Mesendoderm (in vitro differentiated cells): ENCODE measurements at regions not wholly inside any gene's neighbourhood (a gene's known extent, or its start where the extent isn't known, plus 50 kb on each side); places are given as distances from the start of the nearest gene placed in this dataset.

Source experiments
- DNase-seq: peaks from one replicate; pipeline ENCODE4 v3.0.0; 2013
- H2AK5ac ChIP-seq: 2 replicates; pipeline ENCODE4 v1.6.1; 2013; ENCODE audit warnings: low read length, inconsistent platforms
- H2BK120ac ChIP-seq: 2 replicates; pipeline ENCODE4 v1.6.1; 2013; ENCODE audit warnings: low read depth, mild to moderate bottlenecking, low read length, moderate library complexity, mixed read lengths
- H2BK15ac ChIP-seq: replicated peaks from 2 replicates; pipeline ENCODE4 v1.6.1; 2013; ENCODE audit warnings: low read depth, mild to moderate bottlenecking, moderate library complexity
- H2BK5ac ChIP-seq: 2 replicates; pipeline ENCODE4 v1.6.1; 2013; ENCODE audit warnings: low read length, inconsistent platforms
- H3K18ac ChIP-seq: 2 replicates; pipeline ENCODE4 v1.6.1; 2013; ENCODE audit warnings: mild to moderate bottlenecking, low read length, mixed read lengths
- H3K23ac ChIP-seq: one replicate; pipeline ENCODE4 v1.6.1; 2013; ENCODE audit warnings: low read length
- H3K27ac ChIP-seq: 2 replicates; pipeline ENCODE4 v1.5.1; 2013; ENCODE audit warnings: low read depth, mild to moderate bottlenecking, inconsistent platforms, low read length, moderate library complexity
- H3K27me3 ChIP-seq: 2 replicates; pipeline ENCODE4 v1.6.1; 2013; ENCODE audit warnings: low read length, control low read depth, mild to moderate bottlenecking, inconsistent platforms; ENCODE audit not compliant: insufficient read depth, poor library complexity
- H3K36me3 ChIP-seq: 2 replicates; pipeline ENCODE4 v1.6.1; 2013; ENCODE audit warnings: low read length, inconsistent platforms; ENCODE audit not compliant: control insufficient read depth, insufficient read depth
- H3K4ac ChIP-seq: one replicate; pipeline ENCODE4 v1.6.1; 2013; ENCODE audit warnings: low read depth, mild to moderate bottlenecking, low read length, moderate library complexity
- H3K4me1 ChIP-seq: 2 replicates; pipeline ENCODE4 v1.6.1; 2013; ENCODE audit warnings: low read depth, low read length, inconsistent platforms; ENCODE audit not compliant: control insufficient read depth
- H3K4me2 ChIP-seq: 2 replicates; pipeline ENCODE4 v1.6.1; 2013; ENCODE audit warnings: low read length
- H3K4me3 ChIP-seq: 2 replicates; pipeline ENCODE4 v1.5.1; 2013; ENCODE audit warnings: mild to moderate bottlenecking, low read length
- H3K56ac ChIP-seq: one replicate; pipeline ENCODE4 v1.6.1; 2013; ENCODE audit warnings: low read length
- H3K79me1 ChIP-seq: 2 replicates; pipeline ENCODE4 v1.6.1; 2013; ENCODE audit warnings: low read length, inconsistent platforms
- H3K79me2 ChIP-seq: 2 replicates; pipeline ENCODE4 v1.6.1; 2013; ENCODE audit warnings: mild to moderate bottlenecking, low read length; ENCODE audit not compliant: control insufficient read depth, insufficient read depth
- H3K9ac ChIP-seq: 2 replicates; pipeline ENCODE4 v1.6.1; 2013; ENCODE audit warnings: low read length, inconsistent platforms
- H4K5ac ChIP-seq: one replicate; pipeline ENCODE4 v1.6.1; 2013; ENCODE audit warnings: low read length
- H4K8ac ChIP-seq: one replicate; pipeline ENCODE4 v1.6.1; 2013; ENCODE audit warnings: low read depth, mild to moderate bottlenecking, control low read depth, low read length, moderate library complexity
- WGBS: extraction: QIAGEN DNeasy Blood & Tissue Kit; methylation state at CpG from one replicate; pipeline ENCODE4 v1.1.7; 2013; ENCODE audit warnings: low lambda C conversion rate, missing lambda C conversion rate; ENCODE audit not compliant: insufficient coverage; ENCODE audit errors: extremely low coverage; 5-methylcytosine and 5-hydroxymethylcytosine counted together

DNA sequence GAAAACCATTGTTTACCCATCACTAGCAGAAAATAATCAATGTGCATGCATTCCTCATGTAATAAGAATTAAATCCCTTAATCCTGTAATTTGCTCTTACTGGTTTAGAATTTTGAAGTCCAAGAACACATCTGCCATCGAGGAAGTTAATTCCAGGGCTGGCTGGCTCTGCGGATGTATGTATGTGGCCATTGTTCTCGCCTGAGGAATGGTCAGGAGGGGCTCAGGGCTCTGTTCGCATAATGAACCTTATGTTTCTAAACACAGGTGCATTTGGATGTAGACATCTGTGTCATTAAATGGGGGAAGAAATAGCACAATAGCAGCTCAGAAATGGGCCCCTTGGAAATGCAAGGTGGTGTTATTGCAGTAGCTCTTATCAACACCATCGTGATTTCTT, 148.6 kb upstream of the GAS1 start:
- no CpG with 5 or more reads among the region's 5 CpGs for WGBS

DNA sequence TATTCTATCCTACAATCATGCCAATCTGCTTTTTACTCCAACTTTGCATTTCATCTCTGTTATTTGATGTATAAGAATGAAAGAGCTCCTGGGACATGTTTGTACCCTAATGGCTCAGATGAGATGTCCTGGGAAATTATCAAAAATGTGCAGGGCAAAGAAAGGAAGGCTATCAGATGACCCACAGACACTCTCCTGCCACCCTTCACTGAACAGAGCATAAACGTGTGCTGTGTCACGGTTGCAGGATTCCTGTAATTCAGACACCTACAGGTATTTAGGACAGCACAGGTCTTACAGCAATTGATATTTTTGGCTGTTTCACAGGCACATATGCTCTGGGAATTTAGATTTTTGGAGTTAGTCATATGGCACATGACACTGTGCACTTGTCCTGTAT, 149.2 kb upstream of the GAS1 start:
- H3K79me1 ChIP-seq: no peaks in the 10 kb centered on the region
- no peaks in the 10 kb centered on the region for H3K27me3 ChIP-seq
- no peak for DNase-seq
- H3K27ac ChIP-seq: no peak overlapping the region
- no peaks in the 10 kb centered on the region for H3K4me1 ChIP-seq
- no peaks in the 10 kb centered on the region for H3K79me2 ChIP-seq
- no CpG with 5 or more reads among the region's 2 CpGs for WGBS
- no peak overlapping the region for H3K4me3 ChIP-seq
- H3K23ac ChIP-seq: no peak overlapping the region
- H2BK120ac ChIP-seq: no peak overlapping the region
- H3K4ac ChIP-seq: no peak overlapping the region
- H2BK15ac ChIP-seq: no peak overlapping the region
- H2BK5ac ChIP-seq: no peak overlapping the region
- no peak overlapping the region for H2AK5ac ChIP-seq
- H4K8ac ChIP-seq: no peak overlapping the region
- H3K4me2 ChIP-seq: no peak overlapping the region
- no peak overlapping the region for H3K56ac ChIP-seq
- H3K36me3 ChIP-seq: no peaks in the 10 kb centered on the region
- H4K5ac ChIP-seq: no peak overlapping the region
- H3K18ac ChIP-seq: no peak overlapping the region
- H3K9ac ChIP-seq: no peak overlapping the region

More for the DNA sequence above, 148.6 kb upstream of the GAS1 start:
- Histone ChIP-seq H3K4me3 (no peak overlapping the region), H3K27me3 (no peaks in the 10 kb centered on the region), H3K4me2 (no peak overlapping the region), H2AK5ac (no peak overlapping the region), H3K27ac (no peak overlapping the region), H2BK5ac (no peak overlapping the region), H3K4ac (no peak overlapping the region), H4K5ac (no peak overlapping the region), H3K36me3 (no peaks in the 10 kb centered on the region), H3K4me1 (no peaks in the 10 kb centered on the region), H3K23ac (no peak overlapping the region), H2BK120ac (no peak overlapping the region), H3K79me2 (no peaks in the 10 kb centered on the region), H3K56ac (no peak overlapping the region), H3K18ac (no peak overlapping the region), H3K9ac (no peak overlapping the region), H3K79me1 (no peaks in the 10 kb centered on the region), H4K8ac (no peak overlapping the region), H2BK15ac (no peak overlapping the region)
- DNase-seq: no peak

DNA sequence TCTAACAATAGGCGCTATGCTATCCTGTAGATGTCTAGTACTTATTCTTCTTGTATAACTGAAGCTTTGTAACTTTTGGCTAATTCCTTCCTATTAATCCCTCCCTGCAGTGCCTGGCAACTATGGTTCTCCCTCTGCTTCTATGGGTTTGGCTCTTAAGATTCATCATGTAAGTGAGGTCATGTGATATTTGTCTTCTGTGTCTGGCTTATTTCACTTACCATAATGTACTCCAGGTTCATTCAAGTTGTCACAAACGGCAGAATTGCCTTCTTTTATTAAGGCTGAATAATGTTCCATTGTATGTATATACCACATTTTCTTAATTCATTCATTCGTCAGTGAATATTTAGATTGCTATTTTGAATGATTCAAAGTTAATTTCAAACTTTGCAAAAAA, 149.9 kb upstream of the GAS1 start:
- H3K18ac ChIP-seq: no peak overlapping the region
- H3K36me3 ChIP-seq: no peaks in the 10 kb centered on the region
- H4K5ac ChIP-seq: no peak overlapping the region
- no peaks in the 10 kb centered on the region for H3K79me2 ChIP-seq
- no peak overlapping the region for H3K9ac ChIP-seq
- H3K4me1 ChIP-seq: no peaks in the 10 kb centered on the region
- H3K4ac ChIP-seq: no peak overlapping the region
- no peak overlapping the region for H2BK15ac ChIP-seq
- no peak overlapping the region for H2AK5ac ChIP-seq
- H3K27me3 ChIP-seq: no peaks in the 10 kb centered on the region
- no peak overlapping the region for H3K4me3 ChIP-seq
- no peak overlapping the region for H3K23ac ChIP-seq
- H4K8ac ChIP-seq: no peak overlapping the region
- H3K79me1 ChIP-seq: no peaks in the 10 kb centered on the region
- H3K56ac ChIP-seq: no peak overlapping the region
- DNase-seq: no peak
- H3K4me2 ChIP-seq: no peak overlapping the region
- no peak overlapping the region for H2BK5ac ChIP-seq
- H3K27ac ChIP-seq: no peak overlapping the region
- no CpG with 5 or more reads among the region's 3 CpGs for WGBS
- no peak overlapping the region for H2BK120ac ChIP-seq

DNA sequence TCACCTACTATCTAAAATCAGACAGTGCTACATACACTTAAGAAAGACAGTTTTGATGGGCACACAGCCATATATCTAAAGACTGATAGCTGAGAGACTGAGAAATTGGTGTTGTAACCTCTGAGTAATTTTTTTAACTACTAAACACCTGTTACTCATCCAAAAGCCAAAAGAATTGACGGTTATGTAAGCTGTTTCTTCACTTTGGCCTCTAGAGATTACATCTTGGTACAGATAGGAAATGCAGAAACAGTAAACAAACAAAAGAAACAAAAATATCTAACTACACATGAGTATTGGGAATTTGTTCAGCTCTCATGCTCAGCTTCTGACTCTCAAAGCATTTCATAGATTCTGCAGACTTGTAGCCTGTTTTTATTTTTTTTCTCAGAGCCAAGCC, 152.1 kb upstream of the GAS1 start:
- Histone ChIP-seq H4K5ac (no peak overlapping the region), H3K79me1 (no peaks in the 10 kb centered on the region), H3K27me3 (no peaks in the 10 kb centered on the region), H3K79me2 (no peaks in the 10 kb centered on the region), H2AK5ac (no peak overlapping the region), H3K23ac (no peak overlapping the region), H3K4me1 (no peaks in the 10 kb centered on the region), H4K8ac (no peak overlapping the region), H3K4me2 (no peak overlapping the region), H3K9ac (no peak overlapping the region), H3K27ac (no peak overlapping the region), H3K4me3 (no peak overlapping the region), H3K36me3 (no peaks in the 10 kb centered on the region), H2BK5ac (no peak overlapping the region), H3K18ac (no peak overlapping the region), H3K56ac (no peak overlapping the region), H2BK15ac (no peak overlapping the region), H2BK120ac (no peak overlapping the region), H3K4ac (no peak overlapping the region)
- no peak for DNase-seq
- no CpG with 5 or more reads among the region's 1 CpG for WGBS

DNA sequence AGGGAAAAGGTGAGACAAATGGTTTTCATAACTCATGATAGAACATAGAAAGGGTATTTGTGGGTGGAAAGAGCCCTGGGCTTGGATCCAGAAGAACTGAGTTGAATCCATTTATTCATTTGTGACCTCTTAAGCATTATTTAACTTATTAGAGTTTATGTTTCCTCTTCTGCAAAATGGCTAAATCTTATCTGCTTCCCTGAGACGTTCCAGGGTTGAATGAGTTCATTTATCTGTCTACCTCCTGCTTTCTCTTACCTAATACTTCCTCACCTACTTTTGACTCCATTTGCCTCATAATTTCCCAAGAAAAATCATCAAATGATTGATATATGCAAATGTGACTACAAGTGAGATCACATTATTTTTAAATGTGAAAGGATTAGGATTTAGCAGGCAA, 152.7 kb upstream of the GAS1 start:
- Histone ChIP-seq H4K5ac (no peak overlapping the region), H3K4me2 (no peak overlapping the region), H3K79me1 (no peaks in the 10 kb centered on the region), H3K9ac (no peak overlapping the region), H4K8ac (no peak overlapping the region), H3K79me2 (no peaks in the 10 kb centered on the region), H3K23ac (no peak overlapping the region), H3K4me3 (no peak overlapping the region), H3K4ac (no peak overlapping the region), H2BK120ac (no peak overlapping the region), H3K56ac (no peak overlapping the region), H3K4me1 (no peaks in the 10 kb centered on the region), H3K27me3 (no peaks in the 10 kb centered on the region), H3K27ac (no peak overlapping the region), H2BK5ac (no peak overlapping the region), H2AK5ac (no peak overlapping the region), H3K36me3 (no peaks in the 10 kb centered on the region), H2BK15ac (no peak overlapping the region), H3K18ac (no peak overlapping the region)
- no CpG with 5 or more reads among the region's 1 CpG for WGBS
- DNase-seq: no peak

DNA sequence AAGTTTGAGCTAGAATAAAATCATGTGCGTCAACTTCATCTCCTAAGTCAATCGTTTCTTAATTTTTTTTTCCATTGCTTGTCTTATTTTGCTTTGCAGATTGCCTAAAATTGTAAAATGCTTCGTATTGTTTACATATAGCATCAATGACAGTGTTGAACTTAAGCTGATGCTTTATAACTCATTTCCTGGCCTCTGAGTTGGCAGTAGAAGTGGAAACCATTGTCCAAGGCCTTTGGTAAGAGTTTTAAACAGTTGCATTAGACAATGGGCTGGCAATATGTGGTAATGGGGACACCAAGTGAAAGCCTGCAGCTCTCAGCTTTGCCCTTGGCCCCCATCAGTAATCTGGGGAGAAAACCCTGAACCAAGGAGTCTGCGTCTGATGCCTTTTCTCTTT, 154.8 kb upstream of the GAS1 start:
- H3K4me3 ChIP-seq: no peak overlapping the region
- no peak overlapping the region for H3K56ac ChIP-seq
- no peaks in the 10 kb centered on the region for H3K79me1 ChIP-seq
- H4K8ac ChIP-seq: no peak overlapping the region
- no CpG with 5 or more reads among the region's 4 CpGs for WGBS
- H3K9ac ChIP-seq: no peak overlapping the region
- H2BK5ac ChIP-seq: no peak overlapping the region
- H3K4ac ChIP-seq: no peak overlapping the region
- no peaks in the 10 kb centered on the region for H3K4me1 ChIP-seq
- H4K5ac ChIP-seq: no peak overlapping the region
- no peak overlapping the region for H2AK5ac ChIP-seq
- no peaks in the 10 kb centered on the region for H3K36me3 ChIP-seq
- no peak overlapping the region for H2BK120ac ChIP-seq
- H3K27ac ChIP-seq: no peak overlapping the region
- no peaks in the 10 kb centered on the region for H3K27me3 ChIP-seq
- no peak overlapping the region for H3K4me2 ChIP-seq
- no peak overlapping the region for H3K23ac ChIP-seq
- no peaks in the 10 kb centered on the region for H3K79me2 ChIP-seq
- H3K18ac ChIP-seq: no peak overlapping the region
- no peak for DNase-seq
- H2BK15ac ChIP-seq: no peak overlapping the region
